AG09319 (cell line): ENCODE measurements at regions not wholly inside any gene's neighbourhood (a gene's known extent, or its start where the extent isn't known, plus 50 kb on each side); places are given as distances from the start of the nearest gene placed in this dataset.
"Not testable (repeated sequence)": the region's sequence is repeated elsewhere in the genome, so short reads cannot be mapped to it uniquely, and the experiment has no call there.

Experiments
- DNase-seq: peaks from one replicate; pipeline ENCODE4 v3.0.0-alpha.2; 2010; ENCODE audit warnings: low read depth; ENCODE audit errors: extremely low read depth
- TF ChIP-seq, protein P1 (sequence below): IDR thresholded peaks from 2 replicates; pipeline ENCODE4 v1.5.1; 2011; ENCODE audit warnings: low read depth, mild to moderate bottlenecking, inconsistent platforms, low read length, moderate library complexity

DNA sequence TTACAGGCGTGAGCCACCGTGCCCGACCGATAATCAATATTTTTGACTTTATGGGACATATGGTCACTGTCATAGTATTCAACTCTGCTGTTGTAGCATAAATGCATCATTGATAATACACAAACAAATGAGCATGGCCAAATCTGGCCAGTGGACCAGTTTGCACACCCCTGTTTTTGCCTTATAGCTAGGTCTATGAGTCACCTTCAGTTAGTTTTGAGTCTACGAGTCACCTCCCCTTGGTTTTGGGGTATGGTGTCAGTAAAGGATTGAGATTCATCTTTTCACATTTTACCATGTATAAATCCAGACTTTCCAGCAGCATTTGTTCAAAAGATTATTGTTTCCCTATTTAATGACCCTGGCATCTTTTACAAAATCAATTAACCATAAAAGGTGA lies 362.5 kb upstream of the NRP1 start:
- no peak for DNase-seq
- TF ChIP-seq, protein P1, sequence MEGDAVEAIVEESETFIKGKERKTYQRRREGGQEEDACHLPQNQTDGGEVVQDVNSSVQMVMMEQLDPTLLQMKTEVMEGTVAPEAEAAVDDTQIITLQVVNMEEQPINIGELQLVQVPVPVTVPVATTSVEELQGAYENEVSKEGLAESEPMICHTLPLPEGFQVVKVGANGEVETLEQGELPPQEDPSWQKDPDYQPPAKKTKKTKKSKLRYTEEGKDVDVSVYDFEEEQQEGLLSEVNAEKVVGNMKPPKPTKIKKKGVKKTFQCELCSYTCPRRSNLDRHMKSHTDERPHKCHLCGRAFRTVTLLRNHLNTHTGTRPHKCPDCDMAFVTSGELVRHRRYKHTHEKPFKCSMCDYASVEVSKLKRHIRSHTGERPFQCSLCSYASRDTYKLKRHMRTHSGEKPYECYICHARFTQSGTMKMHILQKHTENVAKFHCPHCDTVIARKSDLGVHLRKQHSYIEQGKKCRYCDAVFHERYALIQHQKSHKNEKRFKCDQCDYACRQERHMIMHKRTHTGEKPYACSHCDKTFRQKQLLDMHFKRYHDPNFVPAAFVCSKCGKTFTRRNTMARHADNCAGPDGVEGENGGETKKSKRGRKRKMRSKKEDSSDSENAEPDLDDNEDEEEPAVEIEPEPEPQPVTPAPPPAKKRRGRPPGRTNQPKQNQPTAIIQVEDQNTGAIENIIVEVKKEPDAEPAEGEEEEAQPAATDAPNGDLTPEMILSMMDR: no peak

DNA sequence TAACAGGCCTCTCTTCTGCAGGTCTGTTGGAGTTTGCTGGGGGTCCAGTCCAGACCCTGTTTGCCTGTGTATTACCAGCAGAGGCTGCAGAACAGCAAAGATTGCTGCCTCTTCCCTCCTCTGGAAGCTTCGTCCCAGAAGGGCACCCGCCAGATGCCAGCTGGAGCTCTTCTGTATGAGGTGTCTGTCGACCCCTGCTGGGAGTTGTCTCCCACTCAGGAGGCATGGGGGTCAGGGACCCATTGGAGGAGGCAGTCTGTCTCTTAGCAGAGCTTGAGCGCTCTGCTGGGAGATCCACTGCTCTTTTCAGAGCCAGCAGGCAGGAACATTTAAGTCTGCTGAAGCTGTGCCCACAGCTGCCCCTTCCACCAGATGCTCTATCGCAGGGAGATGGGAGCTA lies 361.1 kb upstream of the NRP1 start:
- TF ChIP-seq, protein P1: no peak
- no peak for DNase-seq

DNA sequence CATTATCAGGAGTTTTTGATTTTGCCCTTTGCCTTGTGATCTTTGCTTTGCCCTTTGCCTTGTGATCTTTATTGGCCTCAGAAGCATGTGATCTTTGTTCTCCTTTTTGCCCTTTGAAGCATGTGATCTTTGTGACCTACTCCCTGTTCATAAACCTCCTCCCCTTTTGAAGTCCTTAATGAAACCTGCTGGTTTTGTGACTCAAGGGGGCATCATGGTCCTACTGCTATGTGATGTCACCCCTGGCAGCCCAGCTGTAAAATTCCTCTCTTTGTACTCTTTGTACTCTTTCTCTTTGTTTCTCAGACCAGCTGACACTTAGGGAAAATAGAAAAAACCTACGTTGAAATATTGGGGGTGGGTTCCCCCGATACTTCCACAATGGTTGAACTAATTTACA lies 356.1 kb upstream of the NRP1 start:
- DNase-seq: not testable (repeated sequence)

DNA sequence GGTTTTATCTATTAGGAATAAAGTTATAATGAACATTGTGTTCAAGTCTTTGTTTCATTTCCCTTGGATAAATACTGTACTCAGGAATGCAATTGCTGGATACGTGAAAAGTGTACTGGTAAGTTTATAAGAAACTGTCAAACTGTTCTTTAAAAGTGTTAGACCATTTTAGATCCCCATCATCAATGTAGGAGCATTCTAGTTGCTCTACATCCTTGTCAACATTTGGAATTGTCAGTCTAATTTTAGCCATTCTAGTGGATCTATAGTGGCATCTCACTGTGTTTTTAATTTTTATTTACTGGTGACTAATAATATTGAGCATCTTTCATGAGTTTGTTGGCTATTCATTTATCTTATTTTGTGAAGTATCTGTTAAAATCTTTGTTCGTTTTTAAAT lies 354.0 kb upstream of the NRP1 start:
- no peak for DNase-seq
- TF ChIP-seq, protein P1: no peak

DNA sequence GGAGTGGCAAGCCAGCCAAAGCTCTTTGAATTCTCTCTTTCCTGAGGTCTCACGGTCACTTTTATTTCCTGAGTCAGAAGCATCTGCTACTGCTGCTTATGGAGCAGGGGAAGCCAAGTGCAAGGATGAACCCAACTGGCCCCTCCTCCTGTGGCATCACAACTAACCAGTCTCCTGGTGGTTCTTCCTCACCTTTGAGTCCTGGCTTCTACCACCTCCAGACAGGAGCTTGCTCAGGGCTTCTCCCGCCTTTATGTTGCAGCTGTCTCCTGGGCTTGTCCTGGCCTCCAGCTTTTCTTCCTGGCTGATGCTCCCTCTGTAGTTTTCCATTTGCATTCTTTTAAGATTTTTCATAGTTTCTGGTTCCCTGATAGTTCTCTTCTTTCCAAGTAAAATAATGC lies 349.7 kb upstream of the NRP1 start:
- TF ChIP-seq, protein P1: no peak

DNA sequence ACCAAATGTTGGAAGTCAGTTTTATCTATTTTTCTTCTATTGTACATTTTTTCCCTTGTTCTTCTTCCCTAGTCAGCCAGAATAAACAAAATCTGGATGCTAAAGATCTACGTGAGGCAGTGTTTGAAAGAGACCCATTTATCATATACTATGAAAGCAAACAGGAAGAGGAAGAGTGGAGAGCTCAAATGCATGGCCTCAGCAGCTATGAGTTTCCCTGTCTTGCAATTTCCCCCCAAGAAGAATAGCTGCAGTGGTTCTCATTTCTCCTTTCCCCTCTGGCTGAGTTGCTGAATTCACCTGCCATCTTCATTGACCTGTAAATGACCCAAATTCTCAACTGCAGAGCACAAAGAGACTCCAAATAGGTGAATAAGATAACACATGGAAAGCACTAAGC lies 347.1 kb upstream of the NRP1 start:
- no peak for DNase-seq
- TF ChIP-seq, protein P1: no peak

More for the DNA sequence above, 349.7 kb upstream of the NRP1 start:
- no peak for DNase-seq

DNA sequence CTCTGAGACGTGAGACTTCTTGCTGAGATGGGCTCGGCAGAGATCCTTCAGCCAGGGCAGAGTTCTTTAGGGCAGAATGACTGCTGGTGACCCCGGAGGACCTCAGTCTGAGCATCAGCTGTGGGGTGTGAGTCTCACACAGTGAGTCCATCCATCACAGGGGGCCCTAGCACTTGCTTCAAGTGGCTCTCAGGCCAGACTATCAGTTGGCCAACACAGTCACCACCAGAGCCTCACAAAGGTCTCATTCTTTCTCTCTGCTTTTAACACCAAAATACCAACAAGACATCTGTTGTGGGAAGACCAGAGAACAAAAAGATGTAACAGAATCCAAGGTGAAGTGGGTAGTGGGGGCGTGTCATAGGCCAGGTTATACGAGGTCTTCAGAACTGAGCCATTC lies 345.6 kb upstream of the NRP1 start:
- no peak for DNase-seq
- TF ChIP-seq, protein P1: no peak

DNA sequence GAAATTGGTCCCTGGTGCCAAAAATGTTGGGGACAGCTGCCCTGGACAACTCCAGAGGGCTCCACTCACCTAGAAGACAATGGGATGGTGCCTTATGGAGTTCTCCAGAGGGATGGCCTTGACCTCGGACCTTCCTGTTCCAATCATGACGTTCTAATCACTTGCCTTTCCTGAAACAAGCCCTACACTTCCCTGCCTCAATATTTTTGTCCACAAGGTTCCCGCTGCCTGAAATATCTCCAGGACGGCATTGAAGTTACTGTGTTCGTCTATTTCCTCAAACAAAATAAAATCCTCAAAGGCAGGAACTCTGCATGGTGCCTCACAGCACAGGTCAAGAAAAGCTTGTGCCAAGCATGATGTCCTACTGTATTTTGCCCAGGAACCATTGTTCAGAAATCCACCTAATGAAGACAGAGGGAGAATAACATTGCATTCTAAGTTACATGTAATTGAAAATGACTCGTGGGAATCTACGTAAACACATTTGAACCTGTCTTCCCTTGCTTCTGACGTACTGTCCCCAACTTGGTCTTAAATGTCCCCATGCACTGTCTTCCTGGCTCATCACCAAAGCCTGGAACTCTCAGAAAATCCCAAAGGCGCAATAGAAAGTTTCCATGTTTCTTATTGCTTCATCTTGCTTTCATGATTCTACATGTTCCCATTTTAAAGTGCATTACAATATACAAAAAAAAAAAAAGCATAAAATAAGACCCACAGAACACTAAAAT lies 342.3 kb upstream of the NRP1 start:
- DNase-seq: no peak
- TF ChIP-seq, protein P1: no peak
